OCI-LY7 (cell line): ENCODE measurements at regions not wholly inside any gene's neighbourhood (a gene's known extent, or its start where the extent isn't known, plus 50 kb on each side); places are given as distances from the start of the nearest gene placed in this dataset.
A peak's percentile ranks its signal among the peaks of the same experiment; 100 is the strongest.

ENCODE experiments used
- BruUV-seq: library from RNA; stranded (reverse); fragments of 400-500 nt; replicated peaks from 2 replicates; lab custom pipeline; 2021; lab: Mats Ljungman, UMichigan
- CTCF ChIA-PET: fragments of 300-600 bp; sonication (Branson Sonifier 250); formaldehyde crosslinking; loops from one replicate; lab custom pipeline; 2022; ENCODE audit warnings: antibody characterized with exemption; ENCODE audit not compliant: unreplicated experiment; lab: Charles Lee
- POLR2A ChIA-PET: fragments of 300-600 bp; sonication (Branson Sonifier 250); formaldehyde crosslinking; loops from one replicate; lab custom pipeline; 2022; ENCODE audit warnings: antibody characterized with exemption; lab: Charles Lee
- DNase-seq: peaks from one replicate; pipeline ENCODE4 v3.0.0-alpha.2; 2015; ENCODE audit warnings: low spot score
- H2AFZ ChIP-seq: fragments of 200-600 bp; sonication (generic), shearing (Covaris generic); 2 replicates; pipeline ENCODE4 v1.6.1; 2014; ENCODE audit warnings: mild to moderate bottlenecking, antibody characterized with exemption, low read length, moderate library complexity
- H3K27ac ChIP-seq: fragments of 200-600 bp; sonication (generic); 2 replicates; pipeline ENCODE4 v1.5.1; 2014; ENCODE audit warnings: mixed run types, low read depth, mild to moderate bottlenecking, moderate library complexity, low read length, inconsistent platforms; ENCODE audit not compliant: poor library complexity, severe bottlenecking
- H3K36me3 ChIP-seq: fragments of 200-600 bp; sonication (generic); 2 replicates; pipeline ENCODE4 v1.6.1; 2014; ENCODE audit warnings: mild to moderate bottlenecking, antibody characterized with exemption, low read length, moderate library complexity, mixed read lengths; ENCODE audit not compliant: insufficient read depth
- H3K4me1 ChIP-seq: fragments of 200-600 bp; sonication (generic); 2 replicates; pipeline ENCODE4 v1.5.1; 2014; ENCODE audit warnings: mild to moderate bottlenecking, low read length; ENCODE audit not compliant: insufficient read depth, poor library complexity, severe bottlenecking
- H3K4me2 ChIP-seq: fragments of 200-600 bp; sonication (generic); 2 replicates; pipeline ENCODE4 v1.6.1; 2014; ENCODE audit warnings: mild to moderate bottlenecking, low read length
- H3K4me3 ChIP-seq: fragments of 200-600 bp; sonication (generic); 2 replicates; pipeline ENCODE4 v1.5.1; 2014; ENCODE audit warnings: mild to moderate bottlenecking, low read depth, low read length; ENCODE audit not compliant: poor library complexity, severe bottlenecking
- H3K79me2 ChIP-seq: fragments of 200-600 bp; sonication (generic); 2 replicates; pipeline ENCODE4 v1.6.1; 2016; ENCODE audit warnings: low read depth, mild to moderate bottlenecking, low read length, moderate library complexity, mixed read lengths; ENCODE audit not compliant: insufficient read depth
- H3K9me2 ChIP-seq: fragments of 200-600 bp; sonication (generic); 2 replicates; pipeline ENCODE4 v1.6.1; 2016; ENCODE audit warnings: mild to moderate bottlenecking, low read length, mixed read lengths; ENCODE audit not compliant: insufficient read depth
- H3K9me3 ChIP-seq: fragments of 200-600 bp; sonication (generic); 2 replicates; pipeline ENCODE4 v1.6.1; 2014; ENCODE audit warnings: mild to moderate bottlenecking, mixed run types, low read length, mixed read lengths
- H4K20me1 ChIP-seq: fragments of 200-600 bp; sonication (generic); 2 replicates; pipeline ENCODE4 v1.6.1; 2014; ENCODE audit warnings: mild to moderate bottlenecking, antibody characterized with exemption, low read length, moderate library complexity, mixed read lengths; ENCODE audit not compliant: insufficient read depth
- EZH2phosphoT487 ChIP-seq: fragments of 200-600 bp; sonication (generic); IDR thresholded peaks from 2 replicates; pipeline ENCODE4 v1.6.1; 2018; ENCODE audit warnings: low read depth, borderline replicate concordance, mild to moderate bottlenecking, mixed run types, antibody characterized with exemption, low read length, moderate library complexity, mixed read lengths
- intact Hi-C: fragments of 100-400 bp; cut with micrococcal nuclease; formaldehyde crosslinking; loops from one replicate; pipeline ENCODE4 v1.10.0; 2022; ENCODE audit not compliant: unreplicated experiment
- TF ChIP-seq, protein P1 (sequence below): fragments of 200-600 bp; sonication (generic); conservative IDR thresholded peaks from 2 replicates; pipeline ENCODE4 v1.5.1; 2014; ENCODE audit warnings: mild to moderate bottlenecking, antibody characterized with exemption, low read length, moderate library complexity, mixed read lengths

DNA sequence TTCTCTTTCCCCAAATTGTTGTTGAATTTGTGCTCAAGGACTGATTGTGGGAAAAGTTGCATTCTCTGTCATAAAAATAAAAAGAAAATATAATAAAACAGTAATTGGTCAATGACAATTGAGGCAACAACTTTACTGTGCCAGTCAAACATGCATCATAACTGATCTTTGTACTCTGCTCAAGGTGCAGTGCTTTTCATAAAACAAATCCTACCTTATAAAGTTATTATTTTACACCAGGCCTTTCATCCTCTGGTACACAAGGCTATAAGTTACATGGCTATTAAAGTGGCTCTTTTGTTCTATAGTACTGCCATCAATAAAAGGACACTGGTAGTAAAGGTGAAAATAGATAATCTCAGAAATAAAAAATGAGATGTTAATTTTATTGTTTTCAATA lies 761.9 kb downstream of the SATB2 start:
- intact Hi-C loops = loop anchor here (5.0 kb wide), 1 partner anchor 761 kb away; the partner anchor contains the start of gene SATB2
- CTCF ChIA-PET = interaction anchor here (0.5 kb wide), 1 partner anchor 95 kb away, joined by 3 read pairs; no protein-coding TSS in a partner anchor
- peaks cover 8% of the 10 kb centered on the region; the same call in 1 of the 2 replicates for H3K9me3 ChIP-seq
- no peak overlapping the region for H3K4me3 ChIP-seq
- BruUV-seq = no TSS peak
- no peaks in the 10 kb centered on the region for H4K20me1 ChIP-seq
- H3K36me3 ChIP-seq = no peaks in the 10 kb centered on the region
- no peak overlapping the region; the same call in 1 of the 2 replicates for H2AFZ ChIP-seq
- H3K79me2 ChIP-seq = no peaks in the 10 kb centered on the region
- TF ChIP-seq, protein P1, sequence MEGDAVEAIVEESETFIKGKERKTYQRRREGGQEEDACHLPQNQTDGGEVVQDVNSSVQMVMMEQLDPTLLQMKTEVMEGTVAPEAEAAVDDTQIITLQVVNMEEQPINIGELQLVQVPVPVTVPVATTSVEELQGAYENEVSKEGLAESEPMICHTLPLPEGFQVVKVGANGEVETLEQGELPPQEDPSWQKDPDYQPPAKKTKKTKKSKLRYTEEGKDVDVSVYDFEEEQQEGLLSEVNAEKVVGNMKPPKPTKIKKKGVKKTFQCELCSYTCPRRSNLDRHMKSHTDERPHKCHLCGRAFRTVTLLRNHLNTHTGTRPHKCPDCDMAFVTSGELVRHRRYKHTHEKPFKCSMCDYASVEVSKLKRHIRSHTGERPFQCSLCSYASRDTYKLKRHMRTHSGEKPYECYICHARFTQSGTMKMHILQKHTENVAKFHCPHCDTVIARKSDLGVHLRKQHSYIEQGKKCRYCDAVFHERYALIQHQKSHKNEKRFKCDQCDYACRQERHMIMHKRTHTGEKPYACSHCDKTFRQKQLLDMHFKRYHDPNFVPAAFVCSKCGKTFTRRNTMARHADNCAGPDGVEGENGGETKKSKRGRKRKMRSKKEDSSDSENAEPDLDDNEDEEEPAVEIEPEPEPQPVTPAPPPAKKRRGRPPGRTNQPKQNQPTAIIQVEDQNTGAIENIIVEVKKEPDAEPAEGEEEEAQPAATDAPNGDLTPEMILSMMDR = no peak
- no peak for TF ChIP-seq EZH2phosphoT487
- no peak overlapping the region for H3K27ac ChIP-seq
- H3K4me2 ChIP-seq = no peak overlapping the region
- H3K4me1 ChIP-seq = peaks cover 61% of the 10 kb centered on the region
- POLR2A ChIA-PET = interaction anchor here (0.7 to 1.2 kb wide), 3 partner anchors 28 to 59 kb away, joined by 3 to 5 read pairs (median 3); no protein-coding TSS in a partner anchor
- H3K9me2 ChIP-seq = no peaks in the 10 kb centered on the region
- no peak for DNase-seq

DNA sequence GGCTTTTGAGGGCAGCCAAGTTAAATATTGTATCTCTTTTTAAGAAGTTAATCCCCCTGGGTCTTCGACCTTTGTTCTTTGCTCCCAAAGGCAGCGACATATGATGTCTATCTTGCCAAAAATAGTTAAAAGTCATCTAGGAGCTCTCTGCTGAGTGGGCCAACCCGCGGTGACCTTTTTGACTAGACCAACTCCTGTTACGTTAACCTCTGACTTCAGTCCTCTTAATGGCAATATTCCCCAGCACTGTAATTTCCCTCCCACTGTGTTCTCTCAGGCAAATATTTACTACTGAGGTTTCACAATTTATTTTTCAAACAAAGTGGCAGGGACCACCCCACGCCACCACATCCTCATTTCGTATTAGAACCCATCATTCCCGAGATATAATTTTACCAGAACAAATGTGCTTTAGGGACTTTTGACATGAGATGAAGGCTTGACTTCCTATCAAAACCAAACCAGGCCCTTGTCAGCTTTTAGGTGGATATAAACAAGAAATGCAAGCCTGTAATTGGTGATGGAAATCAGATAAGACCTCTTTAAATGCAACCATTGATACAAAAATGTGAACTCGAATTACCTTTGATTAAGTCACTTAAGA lies 764.7 kb downstream of the SATB2 start:
- Histone ChIP-seq H3K9me2 (no peaks in the 10 kb centered on the region), H4K20me1 (no peaks in the 10 kb centered on the region), H3K4me1 (peaks cover 33% of the 10 kb centered on the region), H3K27ac (no peak overlapping the region), H3K4me2 (no peak overlapping the region), H2AFZ (peak overlapping the region; percentile 27; the same call in 1 of the 2 replicates), H3K9me3 (peaks cover 8% of the 10 kb centered on the region; the same call in 1 of the 2 replicates), H3K4me3 (no peak overlapping the region), H3K79me2 (no peaks in the 10 kb centered on the region), H3K36me3 (no peaks in the 10 kb centered on the region)
- TF ChIP-seq, protein P1 = no peak
- no peak for TF ChIP-seq EZH2phosphoT487
- no TSS peak for BruUV-seq
- CTCF ChIA-PET = no interaction called here
- intact Hi-C loops = no loop called here
- POLR2A ChIA-PET = no interaction called here
- DNase-seq = no peak

DNA sequence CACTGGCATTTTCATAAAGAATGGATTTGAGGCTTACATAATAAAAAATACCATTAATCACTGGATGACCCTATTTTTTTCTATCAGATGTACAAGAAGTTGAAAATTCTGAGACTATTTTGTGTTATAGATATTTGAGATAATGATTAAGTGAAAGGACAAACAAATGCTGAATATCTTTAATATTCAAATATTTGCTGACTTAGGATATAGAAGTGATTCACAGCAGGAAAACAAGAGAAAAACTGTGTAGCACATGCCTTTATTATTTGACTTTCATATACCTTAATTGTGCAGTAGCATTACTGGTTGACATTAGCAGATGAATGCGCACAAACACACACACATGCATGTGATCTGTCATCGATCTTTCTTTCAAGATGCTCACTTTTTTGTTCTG lies 766.5 kb downstream of the SATB2 start:
- no TSS peak for BruUV-seq
- ChIA-PET POLR2A (no interaction called here), CTCF (no interaction called here)
- no peak overlapping the region for H3K4me2 ChIP-seq
- no peaks in the 10 kb centered on the region for H4K20me1 ChIP-seq
- H3K27ac ChIP-seq = no peak overlapping the region
- TF ChIP-seq EZH2phosphoT487 = no peak
- TF ChIP-seq, protein P1 = no peak
- peaks cover 8% of the 10 kb centered on the region; the same call in 1 of the 2 replicates for H3K9me3 ChIP-seq
- no peaks in the 10 kb centered on the region for H3K79me2 ChIP-seq
- no peak overlapping the region for H3K4me3 ChIP-seq
- intact Hi-C loops = no loop called here
- 0 out of 2 replicates have a peak overlapping the region, but pooled peaks have one; percentile 33 for H2AFZ ChIP-seq
- H3K4me1 ChIP-seq = peaks cover 18% of the 10 kb centered on the region
- no peaks in the 10 kb centered on the region for H3K36me3 ChIP-seq
- H3K9me2 ChIP-seq = no peaks in the 10 kb centered on the region
- no peak for DNase-seq
